ENCODE measurements at regions not wholly inside any gene's neighbourhood (a gene's known extent, or its start where the extent isn't known, plus 50 kb on each side); places are given as distances from the start of the nearest gene placed in this dataset.

DNA sequence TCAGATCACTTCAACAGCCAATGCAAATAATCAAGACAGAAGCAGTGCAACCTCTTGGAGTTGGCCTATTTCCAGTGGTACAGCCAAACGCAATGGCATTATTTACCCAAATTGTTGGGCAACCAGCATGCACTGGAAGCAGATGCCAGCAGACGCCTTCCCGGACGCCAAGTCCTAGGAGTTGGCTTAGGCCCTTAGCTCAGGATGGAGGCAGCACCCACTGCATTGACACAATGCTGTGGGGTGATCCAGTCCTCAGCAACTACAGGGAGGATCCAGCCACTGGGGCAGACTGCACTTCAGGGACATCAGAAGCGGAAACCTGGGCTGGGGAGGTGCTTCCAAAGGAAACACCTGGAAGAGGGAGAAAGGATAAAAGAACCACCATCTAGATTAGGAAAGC lies 290.4 kb downstream of the FAM43A start:
- no peak overlapping the region for H3K4me3 ChIP-seq
- peak; percentile 79 for DNase-seq
- no peaks in the 10 kb centered on the region for H3K9me3 ChIP-seq
- no peaks in the 10 kb centered on the region for H3K4me1 ChIP-seq
- no peak overlapping the region for H3K27ac ChIP-seq
- no peaks in the 10 kb centered on the region for H3K27me3 ChIP-seq
- intact Hi-C loops (cut with DNase I): no loop called here
- peak; percentile 86 for ATAC-seq
- TF ChIP-seq, protein P1, sequence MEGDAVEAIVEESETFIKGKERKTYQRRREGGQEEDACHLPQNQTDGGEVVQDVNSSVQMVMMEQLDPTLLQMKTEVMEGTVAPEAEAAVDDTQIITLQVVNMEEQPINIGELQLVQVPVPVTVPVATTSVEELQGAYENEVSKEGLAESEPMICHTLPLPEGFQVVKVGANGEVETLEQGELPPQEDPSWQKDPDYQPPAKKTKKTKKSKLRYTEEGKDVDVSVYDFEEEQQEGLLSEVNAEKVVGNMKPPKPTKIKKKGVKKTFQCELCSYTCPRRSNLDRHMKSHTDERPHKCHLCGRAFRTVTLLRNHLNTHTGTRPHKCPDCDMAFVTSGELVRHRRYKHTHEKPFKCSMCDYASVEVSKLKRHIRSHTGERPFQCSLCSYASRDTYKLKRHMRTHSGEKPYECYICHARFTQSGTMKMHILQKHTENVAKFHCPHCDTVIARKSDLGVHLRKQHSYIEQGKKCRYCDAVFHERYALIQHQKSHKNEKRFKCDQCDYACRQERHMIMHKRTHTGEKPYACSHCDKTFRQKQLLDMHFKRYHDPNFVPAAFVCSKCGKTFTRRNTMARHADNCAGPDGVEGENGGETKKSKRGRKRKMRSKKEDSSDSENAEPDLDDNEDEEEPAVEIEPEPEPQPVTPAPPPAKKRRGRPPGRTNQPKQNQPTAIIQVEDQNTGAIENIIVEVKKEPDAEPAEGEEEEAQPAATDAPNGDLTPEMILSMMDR (IDR thresholded peaks at IDR 0.05): no peak
- H3K36me3 ChIP-seq: no peaks in the 10 kb centered on the region

DNA sequence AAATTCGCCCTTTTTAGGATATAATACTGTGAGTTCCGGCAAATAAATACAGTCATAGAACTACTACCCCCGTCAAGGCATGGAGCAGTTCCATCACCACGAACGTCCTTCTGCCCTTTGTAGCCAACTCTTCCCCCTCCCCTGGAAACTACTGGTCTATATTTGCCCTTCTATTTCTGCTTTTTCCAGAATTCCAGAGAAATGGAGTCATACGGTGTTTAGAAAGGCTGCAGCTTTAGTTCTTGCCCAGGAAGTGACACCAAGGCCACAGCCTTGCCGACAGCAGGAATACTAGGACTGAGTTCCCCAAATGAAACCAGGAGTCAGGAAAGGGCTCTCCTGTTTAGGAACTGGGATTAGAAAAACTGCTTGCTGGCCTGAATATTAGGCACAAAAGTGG lies 291.2 kb downstream of the FAM43A start:
- no peak for DNase-seq
- Histone ChIP-seq H3K4me3 (no peak overlapping the region), H3K27me3 (no peaks in the 10 kb centered on the region), H3K9me3 (no peaks in the 10 kb centered on the region), H3K27ac (no peak overlapping the region), H3K4me1 (no peaks in the 10 kb centered on the region), H3K36me3 (no peaks in the 10 kb centered on the region)
- TF ChIP-seq, protein P1 (IDR thresholded peaks at IDR 0.05): no peak
- no peak for ATAC-seq
- intact Hi-C loops (cut with DNase I): no loop called here

DNA sequence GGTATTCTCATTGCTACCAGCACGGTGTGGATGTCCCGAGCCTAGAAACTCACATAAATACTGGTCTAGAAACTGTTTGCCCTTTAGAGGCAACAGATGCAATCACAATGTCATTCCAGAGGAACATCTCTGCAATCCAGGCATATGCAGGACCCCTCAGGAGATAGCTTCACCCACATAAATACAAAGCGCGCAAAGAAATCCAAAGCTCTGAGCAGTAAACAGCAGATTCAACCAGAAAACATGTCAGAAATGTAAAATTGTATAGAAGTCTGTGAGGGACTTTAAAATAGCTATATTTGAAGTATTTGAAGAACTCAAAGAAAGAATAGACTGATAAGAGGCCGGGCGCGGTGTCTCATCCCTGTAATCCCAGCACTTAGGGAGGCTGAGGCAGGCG lies 291.7 kb downstream of the FAM43A start:
- intact Hi-C loops (cut with DNase I): no loop called here
- no peak for DNase-seq
- H3K27ac ChIP-seq: no peak overlapping the region

DNA sequence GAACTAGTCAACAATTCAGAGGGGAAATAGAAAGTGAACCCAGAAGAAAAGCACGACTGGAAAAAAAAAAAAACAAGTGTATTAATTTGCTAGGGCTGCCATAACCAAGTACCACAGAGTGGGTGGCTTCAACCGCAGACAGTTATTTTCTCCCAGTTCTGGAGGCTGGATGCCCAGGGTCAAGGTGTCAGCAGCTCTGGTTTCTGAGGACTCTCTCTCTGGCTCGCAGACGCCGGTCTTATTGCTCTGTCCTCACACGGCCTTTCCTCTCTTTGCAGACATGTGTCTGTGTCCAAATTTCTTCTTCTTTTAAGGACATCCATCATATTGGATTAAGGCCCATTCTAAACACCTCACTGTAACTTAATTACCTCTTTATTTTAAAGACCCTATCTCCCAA lies 291.8 kb downstream of the XXYLT1 start:
- no peak overlapping the region for H3K27ac ChIP-seq
- H3K36me3 ChIP-seq: no peaks in the 10 kb centered on the region
- H3K9me3 ChIP-seq: no peaks in the 10 kb centered on the region
- DNase-seq: no peak
- H3K4me3 ChIP-seq: no peak overlapping the region
- TF ChIP-seq, protein P1 (IDR thresholded peaks at IDR 0.05): no peak
- intact Hi-C loops (cut with DNase I): no loop called here
- H3K4me1 ChIP-seq: no peaks in the 10 kb centered on the region
- ATAC-seq: no peak
- H3K27me3 ChIP-seq: no peaks in the 10 kb centered on the region

More for the DNA sequence above, 291.7 kb downstream of the FAM43A start:
- H3K27me3 ChIP-seq: no peaks in the 10 kb centered on the region
- TF ChIP-seq, protein P1 (IDR thresholded peaks at IDR 0.05): no peak
- H3K9me3 ChIP-seq: no peaks in the 10 kb centered on the region
- H3K36me3 ChIP-seq: no peaks in the 10 kb centered on the region
- no peak overlapping the region for H3K4me3 ChIP-seq
- no peak for ATAC-seq
- no peaks in the 10 kb centered on the region for H3K4me1 ChIP-seq

DNA sequence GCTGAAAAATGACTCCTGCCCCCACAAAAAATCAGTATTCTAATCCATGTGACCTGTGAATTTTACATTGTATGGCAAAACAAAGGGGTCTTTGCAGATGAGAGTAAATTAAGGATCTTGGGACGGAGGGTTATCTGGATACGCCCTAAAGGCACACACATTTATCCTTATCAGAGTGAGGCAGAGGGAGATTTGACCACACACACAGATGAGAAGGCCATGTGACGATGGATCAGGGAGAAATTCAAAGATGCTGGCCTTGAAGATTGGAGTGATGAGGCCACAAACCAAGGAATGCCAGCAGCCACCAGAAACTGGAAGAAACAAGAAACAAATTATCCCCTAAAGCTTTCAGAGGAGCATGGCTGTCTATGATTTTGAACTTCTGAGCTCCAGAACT lies 288.5 kb downstream of the XXYLT1 start:
- ATAC-seq (no peak), DNase-seq (no peak)
- TF ChIP-seq, protein P1 (IDR thresholded peaks at IDR 0.05): no peak
- Histone ChIP-seq H3K9me3 (no peaks in the 10 kb centered on the region), H3K36me3 (no peaks in the 10 kb centered on the region), H3K4me3 (no peak overlapping the region), H3K4me1 (peaks cover 6% of the 10 kb centered on the region), H3K27ac (no peak overlapping the region), H3K27me3 (no peaks in the 10 kb centered on the region)
- intact Hi-C loops (cut with DNase I): no loop called here

DNA sequence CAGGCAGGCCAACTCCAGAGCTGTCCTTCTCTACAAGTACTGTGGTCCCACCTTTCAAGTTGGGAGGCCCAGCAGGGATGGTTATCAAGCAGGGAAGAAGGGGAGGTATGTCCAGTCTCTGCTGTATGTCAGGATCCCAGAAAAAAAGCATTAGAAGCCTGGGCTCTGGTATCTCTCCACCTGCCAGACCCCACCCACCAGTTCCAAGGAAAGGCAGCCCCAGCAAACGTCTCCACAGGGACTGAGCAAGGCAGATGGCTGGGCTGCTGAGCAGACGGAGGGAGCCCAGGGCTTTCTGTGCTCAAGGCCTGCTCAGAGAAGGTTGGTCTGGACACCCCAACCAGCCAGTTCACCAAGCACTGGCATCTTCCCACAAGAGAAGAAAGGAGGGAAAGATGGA lies 287.8 kb downstream of the XXYLT1 start:
- TF ChIP-seq, protein P1 (IDR thresholded peaks at IDR 0.05): no peak

More for the DNA sequence above, 287.8 kb downstream of the XXYLT1 start:
- DNase-seq (no peak), ATAC-seq (no peak)
- no peaks in the 10 kb centered on the region for H3K36me3 ChIP-seq
- peaks cover 6% of the 10 kb centered on the region for H3K4me1 ChIP-seq
- H3K27me3 ChIP-seq: no peaks in the 10 kb centered on the region
- H3K4me3 ChIP-seq: no peak overlapping the region
- no peak overlapping the region for H3K27ac ChIP-seq
- intact Hi-C loops (cut with DNase I): no loop called here
- no peaks in the 10 kb centered on the region for H3K9me3 ChIP-seq
